Mesendoderm (in vitro differentiated cells): ENCODE measurements at regions not wholly inside any gene's neighbourhood (a gene's known extent, or its start where the extent isn't known, plus 50 kb on each side); places are given as distances from the start of the nearest gene placed in this dataset.

Source experiments
- DNase-seq: peaks from one replicate; pipeline ENCODE4 v3.0.0; 2013
- H2AK5ac ChIP-seq: 2 replicates; pipeline ENCODE4 v1.6.1; 2013; ENCODE audit warnings: low read length, inconsistent platforms
- H2BK120ac ChIP-seq: 2 replicates; pipeline ENCODE4 v1.6.1; 2013; ENCODE audit warnings: low read depth, mild to moderate bottlenecking, low read length, moderate library complexity, mixed read lengths
- H2BK15ac ChIP-seq: replicated peaks from 2 replicates; pipeline ENCODE4 v1.6.1; 2013; ENCODE audit warnings: low read depth, mild to moderate bottlenecking, moderate library complexity
- H2BK5ac ChIP-seq: 2 replicates; pipeline ENCODE4 v1.6.1; 2013; ENCODE audit warnings: low read length, inconsistent platforms
- H3K18ac ChIP-seq: 2 replicates; pipeline ENCODE4 v1.6.1; 2013; ENCODE audit warnings: mild to moderate bottlenecking, low read length, mixed read lengths
- H3K23ac ChIP-seq: one replicate; pipeline ENCODE4 v1.6.1; 2013; ENCODE audit warnings: low read length
- H3K27ac ChIP-seq: 2 replicates; pipeline ENCODE4 v1.5.1; 2013; ENCODE audit warnings: low read depth, mild to moderate bottlenecking, inconsistent platforms, low read length, moderate library complexity
- H3K27me3 ChIP-seq: 2 replicates; pipeline ENCODE4 v1.6.1; 2013; ENCODE audit warnings: low read length, control low read depth, mild to moderate bottlenecking, inconsistent platforms; ENCODE audit not compliant: insufficient read depth, poor library complexity
- H3K36me3 ChIP-seq: 2 replicates; pipeline ENCODE4 v1.6.1; 2013; ENCODE audit warnings: low read length, inconsistent platforms; ENCODE audit not compliant: control insufficient read depth, insufficient read depth
- H3K4ac ChIP-seq: one replicate; pipeline ENCODE4 v1.6.1; 2013; ENCODE audit warnings: low read depth, mild to moderate bottlenecking, low read length, moderate library complexity
- H3K4me1 ChIP-seq: 2 replicates; pipeline ENCODE4 v1.6.1; 2013; ENCODE audit warnings: low read depth, low read length, inconsistent platforms; ENCODE audit not compliant: control insufficient read depth
- H3K4me2 ChIP-seq: 2 replicates; pipeline ENCODE4 v1.6.1; 2013; ENCODE audit warnings: low read length
- H3K4me3 ChIP-seq: 2 replicates; pipeline ENCODE4 v1.5.1; 2013; ENCODE audit warnings: mild to moderate bottlenecking, low read length
- H3K56ac ChIP-seq: one replicate; pipeline ENCODE4 v1.6.1; 2013; ENCODE audit warnings: low read length
- H3K79me1 ChIP-seq: 2 replicates; pipeline ENCODE4 v1.6.1; 2013; ENCODE audit warnings: low read length, inconsistent platforms
- H3K79me2 ChIP-seq: 2 replicates; pipeline ENCODE4 v1.6.1; 2013; ENCODE audit warnings: mild to moderate bottlenecking, low read length; ENCODE audit not compliant: control insufficient read depth, insufficient read depth
- H3K9ac ChIP-seq: 2 replicates; pipeline ENCODE4 v1.6.1; 2013; ENCODE audit warnings: low read length, inconsistent platforms
- H4K5ac ChIP-seq: one replicate; pipeline ENCODE4 v1.6.1; 2013; ENCODE audit warnings: low read length
- H4K8ac ChIP-seq: one replicate; pipeline ENCODE4 v1.6.1; 2013; ENCODE audit warnings: low read depth, mild to moderate bottlenecking, control low read depth, low read length, moderate library complexity
- WGBS: extraction: QIAGEN DNeasy Blood & Tissue Kit; methylation state at CpG from one replicate; pipeline ENCODE4 v1.1.7; 2013; ENCODE audit warnings: low lambda C conversion rate, missing lambda C conversion rate; ENCODE audit not compliant: insufficient coverage; ENCODE audit errors: extremely low coverage; 5-methylcytosine and 5-hydroxymethylcytosine counted together

DNA sequence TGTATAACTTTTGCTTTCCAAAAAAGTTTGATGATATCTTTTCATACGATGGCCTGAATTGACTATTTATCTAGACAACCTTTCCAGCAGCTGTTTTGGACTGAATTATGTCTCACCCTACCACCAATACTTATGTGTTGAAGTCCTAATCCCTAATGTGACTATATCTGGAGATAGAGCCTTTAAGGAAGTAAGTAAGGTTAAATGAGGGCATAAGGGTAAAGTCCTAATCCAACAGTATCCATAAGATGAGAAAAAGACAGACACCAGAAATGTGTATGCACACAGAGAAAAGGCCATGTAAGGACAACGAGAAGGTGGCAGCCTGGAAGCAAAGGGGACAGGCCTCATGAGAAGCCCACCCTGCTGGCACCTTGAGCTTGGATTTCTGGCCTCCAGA, 86.6 kb upstream of the PPARGC1A start:
- Histone ChIP-seq H3K18ac (no peak overlapping the region), H3K36me3 (no peaks in the 10 kb centered on the region)

GRCh38 chr4:23973308-23973855, 83.5 kb upstream of the PPARGC1A start:
- no peak overlapping the region for H4K5ac ChIP-seq
- no peak overlapping the region for H2BK5ac ChIP-seq
- H2BK15ac ChIP-seq = no peak overlapping the region
- H3K56ac ChIP-seq = no peak overlapping the region
- no peak overlapping the region for H3K4me2 ChIP-seq
- no peak overlapping the region for H3K4me3 ChIP-seq
- no peaks in the 10 kb centered on the region for H3K4me1 ChIP-seq
- H3K23ac ChIP-seq = no peak overlapping the region
- no peak overlapping the region for H2BK120ac ChIP-seq
- no CpG with 5 or more reads among the region's 1 CpG for WGBS
- H3K79me2 ChIP-seq = no peaks in the 10 kb centered on the region
- no peak overlapping the region for H2AK5ac ChIP-seq
- H3K9ac ChIP-seq = no peak overlapping the region
- H3K79me1 ChIP-seq = no peaks in the 10 kb centered on the region
- H3K27ac ChIP-seq = no peak overlapping the region
- H3K36me3 ChIP-seq = no peaks in the 10 kb centered on the region
- no peak overlapping the region for H3K4ac ChIP-seq
- H4K8ac ChIP-seq = no peak overlapping the region
- DNase-seq = no peak
- no peak overlapping the region for H3K18ac ChIP-seq
- H3K27me3 ChIP-seq = no peaks in the 10 kb centered on the region

More for the DNA sequence above, 86.6 kb upstream of the PPARGC1A start:
- Histone ChIP-seq H3K4ac (no peak overlapping the region), H2BK120ac (no peak overlapping the region), H2AK5ac (no peak overlapping the region), H3K79me2 (no peaks in the 10 kb centered on the region), H3K27ac (no peak overlapping the region), H3K4me2 (no peak overlapping the region), H3K27me3 (no peaks in the 10 kb centered on the region), H2BK5ac (no peak overlapping the region), H3K56ac (no peak overlapping the region), H2BK15ac (no peak overlapping the region), H3K9ac (no peak overlapping the region), H3K4me3 (no peak overlapping the region), H4K5ac (no peak overlapping the region), H3K4me1 (peaks cover 3% of the 10 kb centered on the region), H3K23ac (no peak overlapping the region), H3K79me1 (no peaks in the 10 kb centered on the region), H4K8ac (no peak overlapping the region)
- no peak for DNase-seq
- WGBS = no CpG with 5 or more reads among the region's 2 CpGs

DNA sequence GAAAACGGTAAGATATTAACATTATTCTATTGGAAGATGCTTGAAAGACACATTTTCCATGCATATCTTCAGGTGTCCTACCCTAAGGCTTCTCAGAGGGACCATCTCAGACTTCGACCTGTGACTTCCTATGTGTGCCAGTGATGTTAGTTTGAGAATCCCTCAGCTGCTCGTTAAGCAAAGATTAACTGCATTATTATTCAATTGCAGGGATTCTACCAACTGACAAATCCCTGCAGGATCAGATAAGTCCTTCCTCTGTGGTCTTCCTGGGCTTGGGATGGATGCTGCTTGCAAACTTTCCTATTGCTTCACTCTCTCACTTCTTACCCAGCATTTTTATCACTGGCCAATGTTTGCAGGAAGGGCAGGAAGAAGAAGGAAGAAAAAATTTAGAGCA, 83.0 kb upstream of the PPARGC1A start:
- Histone ChIP-seq H3K79me2 (no peaks in the 10 kb centered on the region), H2BK120ac (no peak overlapping the region), H2AK5ac (no peak overlapping the region), H3K4ac (no peak overlapping the region), H3K23ac (no peak overlapping the region), H3K56ac (no peak overlapping the region), H3K27me3 (no peaks in the 10 kb centered on the region), H3K4me3 (no peak overlapping the region), H3K79me1 (no peaks in the 10 kb centered on the region), H3K4me1 (no peaks in the 10 kb centered on the region), H3K9ac (no peak overlapping the region), H4K8ac (no peak overlapping the region), H2BK15ac (no peak overlapping the region), H3K27ac (no peak overlapping the region), H3K4me2 (no peak overlapping the region), H3K18ac (no peak overlapping the region), H4K5ac (no peak overlapping the region), H2BK5ac (no peak overlapping the region), H3K36me3 (no peaks in the 10 kb centered on the region)
- WGBS = no CpG with 5 or more reads among the region's 3 CpGs
- peak; percentile 36 for DNase-seq

GRCh38 chr4:23972187-23972586, 82.3 kb upstream of the PPARGC1A start:
- DNase-seq = no peak
- no peak overlapping the region for H3K4ac ChIP-seq
- H3K4me1 ChIP-seq = no peaks in the 10 kb centered on the region
- H3K4me2 ChIP-seq = no peak overlapping the region
- H2AK5ac ChIP-seq = no peak overlapping the region
- no peak overlapping the region for H2BK5ac ChIP-seq
- H2BK15ac ChIP-seq = no peak overlapping the region
- H3K79me2 ChIP-seq = no peaks in the 10 kb centered on the region
- H4K5ac ChIP-seq = no peak overlapping the region
- H3K27ac ChIP-seq = no peak overlapping the region
- no peak overlapping the region for H3K23ac ChIP-seq
- no peaks in the 10 kb centered on the region for H3K79me1 ChIP-seq
- H2BK120ac ChIP-seq = no peak overlapping the region
- H3K9ac ChIP-seq = no peak overlapping the region
- H3K56ac ChIP-seq = no peak overlapping the region
- WGBS = no CpG with 5 or more reads among the region's 2 CpGs
- no peak overlapping the region for H4K8ac ChIP-seq
- no peak overlapping the region for H3K18ac ChIP-seq
- no peaks in the 10 kb centered on the region for H3K36me3 ChIP-seq
- no peaks in the 10 kb centered on the region for H3K27me3 ChIP-seq
- no peak overlapping the region for H3K4me3 ChIP-seq

DNA sequence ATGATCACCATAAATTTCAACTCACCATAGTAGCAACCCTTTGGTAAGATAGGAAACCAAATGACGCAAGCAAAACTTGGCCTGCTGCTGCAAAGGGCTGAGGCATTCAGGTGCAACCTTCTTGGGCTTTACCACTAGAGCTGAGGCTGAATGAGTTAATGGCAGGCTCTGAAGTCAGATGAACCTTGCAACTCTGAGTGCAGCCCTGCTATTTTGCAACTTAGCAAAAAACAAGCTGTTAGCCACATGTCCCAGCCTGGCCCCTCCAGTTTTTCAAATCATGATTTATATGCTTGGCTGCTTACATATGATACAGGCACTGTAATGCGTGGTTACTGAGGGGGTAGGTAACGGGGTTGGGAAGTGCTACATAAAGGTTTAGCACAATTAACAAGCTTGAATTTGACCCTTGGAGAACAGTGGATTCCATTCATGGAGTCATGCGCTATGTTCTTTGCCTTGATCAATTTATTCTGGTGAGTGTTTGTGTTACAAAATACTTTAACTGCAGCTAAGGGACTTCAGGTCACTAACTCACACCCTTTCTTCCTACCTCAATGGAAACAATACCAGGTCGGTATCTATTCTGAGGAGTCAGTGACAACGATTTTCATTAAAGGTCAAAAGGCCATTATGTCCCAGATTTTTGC, 80.5 kb upstream of the PPARGC1A start:
- no peak overlapping the region for H3K18ac ChIP-seq
- no peak for DNase-seq
- no peak overlapping the region for H3K9ac ChIP-seq
- H3K4me2 ChIP-seq = no peak overlapping the region
- no peak overlapping the region for H2BK15ac ChIP-seq
- no peaks in the 10 kb centered on the region for H3K36me3 ChIP-seq
- no peaks in the 10 kb centered on the region for H3K79me1 ChIP-seq
- H4K5ac ChIP-seq = no peak overlapping the region
- no peak overlapping the region for H2BK120ac ChIP-seq
- H2BK5ac ChIP-seq = no peak overlapping the region
- H3K4me1 ChIP-seq = no peaks in the 10 kb centered on the region
- no peak overlapping the region for H4K8ac ChIP-seq
- no peak overlapping the region for H3K56ac ChIP-seq
- H3K27ac ChIP-seq = no peak overlapping the region
- no peak overlapping the region for H3K4me3 ChIP-seq
- H3K27me3 ChIP-seq = no peaks in the 10 kb centered on the region
- H3K23ac ChIP-seq = no peak overlapping the region
- no peaks in the 10 kb centered on the region for H3K79me2 ChIP-seq
- no CpG with 5 or more reads among the region's 6 CpGs for WGBS
- H2AK5ac ChIP-seq = no peak overlapping the region
- no peak overlapping the region for H3K4ac ChIP-seq

DNA sequence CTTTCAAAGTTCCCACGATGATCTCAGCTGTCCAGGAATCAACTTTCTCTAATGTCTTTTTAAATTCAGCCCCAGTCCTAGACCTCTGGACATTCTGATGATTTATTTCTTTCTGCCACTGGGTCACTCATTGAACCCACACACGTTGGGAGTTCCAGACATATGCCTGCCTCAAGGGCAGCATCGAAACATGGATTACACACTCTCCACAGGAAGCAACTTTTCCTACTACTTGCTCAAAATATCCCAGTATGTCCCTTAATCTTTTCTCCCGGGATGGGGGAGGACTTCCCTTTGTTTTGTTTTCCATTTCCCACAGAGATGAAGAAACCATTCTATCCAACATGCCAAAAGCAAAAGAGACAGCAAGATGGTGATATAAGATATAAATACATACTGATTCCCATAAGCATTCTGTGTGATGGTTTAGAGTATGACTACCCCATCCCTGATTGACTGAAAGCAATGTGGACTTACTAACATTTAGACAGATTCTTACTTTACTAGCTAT, 79.8 kb upstream of the PPARGC1A start:
- WGBS = no CpG with 5 or more reads among the region's 4 CpGs
- H3K9ac ChIP-seq = no peak overlapping the region

More for the DNA sequence above, 79.8 kb upstream of the PPARGC1A start:
- Histone ChIP-seq H3K27me3 (no peaks in the 10 kb centered on the region), H3K23ac (no peak overlapping the region), H4K8ac (no peak overlapping the region), H3K4ac (peak overlapping the region; percentile 46), H3K79me1 (no peaks in the 10 kb centered on the region), H3K36me3 (no peaks in the 10 kb centered on the region), H3K56ac (no peak overlapping the region), H2BK5ac (no peak overlapping the region), H2AK5ac (no peak overlapping the region), H3K4me2 (no peak overlapping the region), H3K27ac (no peak overlapping the region), H3K4me1 (no peaks in the 10 kb centered on the region), H3K4me3 (no peak overlapping the region), H3K79me2 (no peaks in the 10 kb centered on the region), H2BK15ac (no peak overlapping the region), H4K5ac (no peak overlapping the region), H3K18ac (no peak overlapping the region), H2BK120ac (no peak overlapping the region)
- DNase-seq = no peak
